ENCODE measurements at regions not wholly inside any gene's neighbourhood (a gene's known extent, or its start where the extent isn't known, plus 50 kb on each side); places are given as distances from the start of the nearest gene placed in this dataset.
A peak's percentile ranks its signal among the peaks of the same experiment; 100 is the strongest.

- WGBS (ENCODE audit: extremely low coverage, insufficient read length, low lambda C conversion rate) = no CpG with 5 or more reads among the region's 13 CpGs
- no peaks in the 10 kb centered on the region for H3K79me2 ChIP-seq (ENCODE audit: insufficient read depth, low read length)
- no peaks in the 10 kb centered on the region for H3K9me3 ChIP-seq (ENCODE audit: control insufficient read depth, low read depth, low read length)
- Mint-ChIP-seq H3K4me3 (no peak overlapping the region), H3K27me3 (ENCODE audit: low read depth) (peaks cover 3% of the 10 kb centered on the region; the same call in 1 of the 2 replicates), H3K27ac (peak overlapping the region in 1 of 3 experiments; percentile 50; a peak in 1 of 7 replicates), H3K9me3 (peaks cover 4 to 5% of the 10 kb centered on the region in 2 experiments; a peak in 3 of 5 replicates), H3K4me1 (peaks cover 10 to 13% of the 10 kb centered on the region in 2 experiments), H3K36me3 (ENCODE audit: insufficient read depth in 1 of 3, low read depth in 3 of 3) (peaks cover 0 to 4% (median 3%) of the 10 kb centered on the region in 3 experiments; a peak in 3 of 7 replicates)
- no peaks in the 10 kb centered on the region; the same call in 1 of the 2 replicates for H3K4me1 ChIP-seq (ENCODE audit: insufficient read depth, low read length)
- no peak overlapping the region for H3K4ac ChIP-seq (ENCODE audit: low read depth, low read length)
- H3K4me2 ChIP-seq (ENCODE audit: insufficient read depth, insufficient read length, low read length) = no peak overlapping the region
- no peak overlapping the region for H2BK5ac ChIP-seq (ENCODE audit: insufficient read length, low read length)
- H3K56ac ChIP-seq (ENCODE audit: insufficient read length, low read depth, low read length) = no peak overlapping the region
- no peak overlapping the region for H2BK12ac ChIP-seq (ENCODE audit: insufficient read length, low read depth, low read length)
- H2BK20ac ChIP-seq (ENCODE audit: low read depth, low read length, poor library complexity, severe bottlenecking) = no peak overlapping the region
- H2BK15ac ChIP-seq (ENCODE audit: low read depth, low read length) = no peak overlapping the region
- TF ChIP-seq, protein P1, sequence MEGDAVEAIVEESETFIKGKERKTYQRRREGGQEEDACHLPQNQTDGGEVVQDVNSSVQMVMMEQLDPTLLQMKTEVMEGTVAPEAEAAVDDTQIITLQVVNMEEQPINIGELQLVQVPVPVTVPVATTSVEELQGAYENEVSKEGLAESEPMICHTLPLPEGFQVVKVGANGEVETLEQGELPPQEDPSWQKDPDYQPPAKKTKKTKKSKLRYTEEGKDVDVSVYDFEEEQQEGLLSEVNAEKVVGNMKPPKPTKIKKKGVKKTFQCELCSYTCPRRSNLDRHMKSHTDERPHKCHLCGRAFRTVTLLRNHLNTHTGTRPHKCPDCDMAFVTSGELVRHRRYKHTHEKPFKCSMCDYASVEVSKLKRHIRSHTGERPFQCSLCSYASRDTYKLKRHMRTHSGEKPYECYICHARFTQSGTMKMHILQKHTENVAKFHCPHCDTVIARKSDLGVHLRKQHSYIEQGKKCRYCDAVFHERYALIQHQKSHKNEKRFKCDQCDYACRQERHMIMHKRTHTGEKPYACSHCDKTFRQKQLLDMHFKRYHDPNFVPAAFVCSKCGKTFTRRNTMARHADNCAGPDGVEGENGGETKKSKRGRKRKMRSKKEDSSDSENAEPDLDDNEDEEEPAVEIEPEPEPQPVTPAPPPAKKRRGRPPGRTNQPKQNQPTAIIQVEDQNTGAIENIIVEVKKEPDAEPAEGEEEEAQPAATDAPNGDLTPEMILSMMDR (conservative IDR thresholded peaks at IDR 0.05) = no peak
- no peaks in the 10 kb centered on the region for H3K27me3 ChIP-seq (ENCODE audit: insufficient read depth, low read length)
- no peak overlapping the region for H3T11ph ChIP-seq (ENCODE audit: low read length)
- H3K23ac ChIP-seq (ENCODE audit: insufficient read length, low read depth, low read length) = no peak overlapping the region
- H2AK5ac ChIP-seq (ENCODE audit: insufficient read length, low read length) = no peak overlapping the region
- H3K27ac ChIP-seq (ENCODE audit: insufficient read length, low read depth, low read length) = no peak overlapping the region
- no peaks in the 10 kb centered on the region for H3K23me2 ChIP-seq (ENCODE audit: insufficient read length, low read depth, low read length, poor library complexity, severe bottlenecking)
- no peak overlapping the region for H3K18ac ChIP-seq (ENCODE audit: insufficient read length, low read depth, low read length)
- H4K8ac ChIP-seq (replicated peaks; ENCODE audit: insufficient read length, low read depth, low read length) = no peak overlapping the region
- no peak overlapping the region for H4K91ac ChIP-seq (ENCODE audit: insufficient read length, low read depth, low read length)
- no peak for DNase-seq
- no peak overlapping the region for H4K5ac ChIP-seq (ENCODE audit: insufficient read length, low read depth, low read length)
- H3K14ac ChIP-seq (ENCODE audit: insufficient read depth, low read length) = no peak overlapping the region
- H3K79me1 ChIP-seq (ENCODE audit: insufficient read depth, low read depth, low read length, poor library complexity, severe bottlenecking) = no peaks in the 10 kb centered on the region
- peak overlapping the region; percentile 48 for H2AFZ ChIP-seq (ENCODE audit: low read length)
- H2BK120ac ChIP-seq (ENCODE audit: low read depth, low read length, poor library complexity, severe bottlenecking) = no peak overlapping the region
- H3K9ac ChIP-seq (ENCODE audit: extremely low read depth, insufficient read length, low read length) = no peak overlapping the region
- H4K20me1 ChIP-seq (ENCODE audit: control insufficient read depth, insufficient read depth, insufficient read length) = no peaks in the 10 kb centered on the region
Measured at GRCh38 chr3:150327678-150328653, 80.1 kb upstream of the TSC22D2 start.
